ENCODE measurements at regions not wholly inside any gene's neighbourhood (a gene's known extent, or its start where the extent isn't known, plus 50 kb on each side); places are given as distances from the start of the nearest gene placed in this dataset.

GRCh38 chr18:33826151-33826550 lies 248.1 kb downstream of the ASXL3 start:
- H3K9me2 ChIP-seq = no peaks in the 10 kb centered on the region
- H4K20me1 ChIP-seq (ENCODE audit: insufficient read depth) = no peaks in the 10 kb centered on the region
- H3K4me1 ChIP-seq (ENCODE audit: control insufficient read depth in 1 of 2, insufficient read depth in 2 of 2, low read depth in 1 of 2, low read length in 1 of 2) = no peaks in the 10 kb centered on the region
- no peaks in the 10 kb centered on the region for H3F3A ChIP-seq (replicated peaks; ENCODE audit: insufficient read depth)
- no peaks in the 10 kb centered on the region for H3K36me3 ChIP-seq (replicated peaks in 1 of 2; ENCODE audit: control insufficient read depth in 1 of 2, insufficient read depth in 2 of 2, low read length in 1 of 2)
- WGBS (ENCODE audit: low lambda C conversion rate) = 31% methylated on average over 4 of the region's 4 CpGs
- H3K27me3 ChIP-seq (ENCODE audit: insufficient read depth) = no peaks in the 10 kb centered on the region
- no peak overlapping the region for H2AFZ ChIP-seq (ENCODE audit: low read depth)
- H3K79me2 ChIP-seq (ENCODE audit: insufficient read depth) = no peaks in the 10 kb centered on the region
- no peak overlapping the region for H3K9ac ChIP-seq
- no peak overlapping the region for H3K27ac ChIP-seq (ENCODE audit: low read depth in 2 of 2, low read length in 1 of 2)
- no peak for TF ChIP-seq RFX5 (IDR thresholded peaks at IDR 0.05; ENCODE audit: low read length)
- TF ChIP-seq TAF1 (IDR thresholded peaks at IDR 0.05; ENCODE audit: borderline replicate concordance, low read depth, low read length) = no peak
- no peak for TF ChIP-seq SIN3A (IDR thresholded peaks at IDR 0.05; ENCODE audit: borderline replicate concordance, low read depth, low read length)
- TF ChIP-seq MEF2A (IDR thresholded peaks at IDR 0.05; ENCODE audit: borderline replicate concordance, low read depth) = no peak
- no peak for TF ChIP-seq EZH2phosphoT487 (IDR thresholded peaks at IDR 0.05; ENCODE audit: borderline replicate concordance, low read depth)
- no peak for TF ChIP-seq NRF1 (IDR thresholded peaks at IDR 0.05; ENCODE audit: low read depth, low read length)
- TF ChIP-seq FOXM1 (IDR thresholded peaks at IDR 0.05; ENCODE audit: low read depth) = no peak
- TF ChIP-seq EP300 (IDR thresholded peaks at IDR 0.05; ENCODE audit: borderline replicate concordance in 1 of 2, low read depth in 1 of 2, low read length in 1 of 2) = no peak
- no peak for TF ChIP-seq MAX (IDR thresholded peaks at IDR 0.05; ENCODE audit: low read depth)
- ChIA-PET CTCF (interaction anchor here (0.9 kb wide), 2 partner anchors 8 to 14 kb away, joined by 3 to 4 read pairs; no protein-coding TSS in a partner anchor), POLR2A (no interaction called here)
- no peak for DNase-seq
- H3K9me3 ChIP-seq = no peaks in the 10 kb centered on the region
- H3K4me2 ChIP-seq = no peak overlapping the region
- H3K4me3 ChIP-seq (ENCODE audit: low read depth in 2 of 2, low read length in 1 of 2) = no peak overlapping the region

- no peaks in the 10 kb centered on the region for H3K9me3 ChIP-seq
- H4K20me1 ChIP-seq (ENCODE audit: insufficient read depth) = no peaks in the 10 kb centered on the region
- H3K36me3 ChIP-seq (replicated peaks in 1 of 2; ENCODE audit: control insufficient read depth in 1 of 2, insufficient read depth in 2 of 2, low read length in 1 of 2) = no peaks in the 10 kb centered on the region
- no peaks in the 10 kb centered on the region for H3F3A ChIP-seq (replicated peaks; ENCODE audit: insufficient read depth)
- no peak overlapping the region for H3K27ac ChIP-seq (ENCODE audit: low read depth in 2 of 2, low read length in 1 of 2)
- POLR2A ChIA-PET = no interaction called here
- no peaks in the 10 kb centered on the region for H3K9me2 ChIP-seq
- H3K4me3 ChIP-seq (ENCODE audit: low read depth in 2 of 2, low read length in 1 of 2) = no peak overlapping the region
- no peak overlapping the region for H2AFZ ChIP-seq (ENCODE audit: low read depth)
- no peak overlapping the region for H3K9ac ChIP-seq
- H3K27me3 ChIP-seq (ENCODE audit: insufficient read depth) = no peaks in the 10 kb centered on the region
- TF ChIP-seq, protein P1, sequence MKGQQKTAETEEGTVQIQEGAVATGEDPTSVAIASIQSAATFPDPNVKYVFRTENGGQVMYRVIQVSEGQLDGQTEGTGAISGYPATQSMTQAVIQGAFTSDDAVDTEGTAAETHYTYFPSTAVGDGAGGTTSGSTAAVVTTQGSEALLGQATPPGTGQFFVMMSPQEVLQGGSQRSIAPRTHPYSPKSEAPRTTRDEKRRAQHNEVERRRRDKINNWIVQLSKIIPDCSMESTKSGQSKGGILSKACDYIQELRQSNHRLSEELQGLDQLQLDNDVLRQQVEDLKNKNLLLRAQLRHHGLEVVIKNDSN (IDR thresholded peaks at IDR 0.05; ENCODE audit: borderline replicate concordance, low read depth) = no peak
- TF ChIP-seq SIN3A (IDR thresholded peaks at IDR 0.05; ENCODE audit: borderline replicate concordance, low read depth, low read length) = no peak
- TF ChIP-seq ELF1 (IDR thresholded peaks at IDR 0.05) = no peak
- TF ChIP-seq TCF12 (IDR thresholded peaks at IDR 0.05) = no peak
- TF ChIP-seq MXI1 (IDR thresholded peaks at IDR 0.05; ENCODE audit: low read depth, low read length) = no peak
- TF ChIP-seq CHD2 (IDR thresholded peaks at IDR 0.05; ENCODE audit: low read length, partially characterized antibody) = no peak
- no peak for DNase-seq
- no peaks in the 10 kb centered on the region for H3K79me2 ChIP-seq (ENCODE audit: insufficient read depth)
- 43% methylated on average over 1 of the region's 1 CpG for WGBS (ENCODE audit: low lambda C conversion rate)
- CTCF ChIA-PET = interaction anchor here (2.4 kb wide), 1 partner anchor 18 kb away, joined by 8 read pairs; no protein-coding TSS in a partner anchor
- H3K4me2 ChIP-seq = no peak overlapping the region
- H3K4me1 ChIP-seq (ENCODE audit: control insufficient read depth in 1 of 2, insufficient read depth in 2 of 2, low read depth in 1 of 2, low read length in 1 of 2) = no peaks in the 10 kb centered on the region
These were observed 243.5 kb downstream of the ASXL3 start for GRCh38 chr18:33821503-33821902.

Data from SK-N-SH (cell line).